Amygdala (tissue), 56 donors: ENCODE measurements at regions not wholly inside any gene's neighbourhood (a gene's known extent, or its start where the extent isn't known, plus 50 kb on each side); places are given as distances from the start of the nearest gene placed in this dataset.
A peak's percentile ranks its signal among the peaks of the same experiment; 100 is the strongest.

ENCODE experiments used
- DNase-seq, 56 donors: peaks; one replicate each; lab custom pipeline; 2025; lab: John Stamatoyannopoulos, UW

DNA sequence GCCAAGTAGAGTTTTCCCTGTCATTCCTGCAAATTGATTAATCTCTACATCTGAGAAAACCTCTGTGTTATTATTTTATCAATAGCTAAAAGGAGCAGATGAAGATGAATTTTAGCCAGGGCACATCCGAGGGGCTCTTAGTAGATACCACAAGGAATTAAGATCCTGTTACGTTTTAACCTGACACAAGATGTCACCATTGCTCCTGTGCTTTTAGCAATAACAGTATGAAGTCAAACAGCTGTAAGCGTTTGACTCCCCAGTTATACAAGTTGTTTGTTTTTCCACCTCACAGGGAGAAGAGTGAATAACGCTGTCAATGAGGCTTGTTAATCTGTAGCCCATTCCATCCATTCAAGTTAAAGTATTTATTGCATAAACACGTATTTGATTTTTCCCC, 76.0 kb upstream of the AP1S2 start:
- no peak for DNase-seq

DNA sequence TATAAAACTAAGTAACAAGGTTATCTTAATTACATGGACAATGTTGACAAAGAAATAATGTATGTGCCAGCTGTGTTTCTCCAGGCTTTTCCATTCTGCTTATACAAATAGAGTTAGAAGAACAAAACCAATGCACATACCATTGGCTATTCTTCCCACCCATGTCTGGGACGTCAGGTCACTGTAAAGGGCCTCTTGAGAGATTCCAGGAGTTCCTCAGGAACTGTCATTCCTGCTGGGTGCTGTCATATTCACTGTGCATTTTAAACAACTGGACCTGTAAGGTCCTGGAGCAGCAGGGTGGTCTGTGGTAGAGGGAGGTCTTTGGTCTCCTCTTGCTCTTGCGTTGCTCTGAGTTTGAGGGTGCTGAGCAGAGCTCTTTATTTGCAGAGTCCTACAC, 74.6 kb upstream of the AP1S2 start:
- no peak for DNase-seq

DNA sequence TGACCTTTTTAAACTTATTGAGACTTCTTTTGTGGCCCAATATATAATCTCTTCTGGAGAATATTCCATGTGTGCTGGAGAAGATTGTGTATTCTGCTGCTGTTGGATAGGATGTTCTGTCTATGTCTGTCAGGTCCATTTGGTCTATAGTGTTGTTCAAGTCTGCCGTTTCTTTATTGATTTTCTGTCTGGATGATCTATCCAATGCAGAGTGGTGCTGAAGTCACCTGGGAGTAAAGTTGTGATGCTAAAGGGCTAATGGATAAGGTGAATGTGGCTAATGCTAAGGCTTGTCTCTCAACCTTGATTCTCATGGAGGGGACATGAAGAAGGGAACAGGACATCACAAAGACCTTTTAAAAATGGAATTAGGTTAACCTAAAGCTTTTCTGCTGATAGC, 72.0 kb upstream of the AP1S2 start:
- DNase-seq: no peak

DNA sequence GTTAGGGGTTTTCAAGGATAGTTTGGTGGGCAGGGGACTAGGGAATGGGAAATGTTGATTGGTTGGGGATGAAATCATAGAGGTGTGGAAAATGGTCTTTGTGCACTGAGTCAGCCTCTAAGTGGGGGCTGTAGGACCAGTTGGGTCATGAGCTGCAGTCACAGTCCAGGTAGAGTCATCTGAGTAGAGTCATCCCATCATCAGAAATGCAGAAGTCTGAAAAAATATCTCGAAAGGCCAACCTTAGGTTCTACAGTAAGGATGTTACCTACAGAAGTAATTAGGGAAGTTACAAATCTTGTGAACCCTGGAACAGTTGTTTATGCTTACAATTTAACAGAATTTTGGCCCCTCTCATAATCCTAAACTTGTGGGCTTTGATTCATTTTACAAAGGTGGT, 63.4 kb upstream of the AP1S2 start:
- no peak for DNase-seq

DNA sequence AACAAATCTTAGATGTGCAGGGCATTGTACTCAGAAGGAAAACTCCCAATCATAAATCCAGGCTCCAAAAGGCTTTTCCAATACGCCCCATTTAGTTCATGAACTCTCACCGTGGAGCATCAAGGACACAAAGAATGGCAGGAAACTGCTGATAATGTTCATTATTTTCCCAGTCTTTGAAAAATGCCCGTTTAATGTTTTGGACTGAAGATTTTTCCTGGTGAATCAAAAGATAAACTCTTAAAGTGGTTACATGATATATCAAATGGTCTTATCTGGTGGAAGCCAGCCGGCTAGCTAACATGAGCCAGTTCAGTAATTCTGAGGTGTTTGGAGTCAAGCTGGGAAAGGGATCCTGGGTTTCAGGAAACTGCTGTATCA, 62.1 kb upstream of the AP1S2 start:
- DNase-seq: no peak

DNA sequence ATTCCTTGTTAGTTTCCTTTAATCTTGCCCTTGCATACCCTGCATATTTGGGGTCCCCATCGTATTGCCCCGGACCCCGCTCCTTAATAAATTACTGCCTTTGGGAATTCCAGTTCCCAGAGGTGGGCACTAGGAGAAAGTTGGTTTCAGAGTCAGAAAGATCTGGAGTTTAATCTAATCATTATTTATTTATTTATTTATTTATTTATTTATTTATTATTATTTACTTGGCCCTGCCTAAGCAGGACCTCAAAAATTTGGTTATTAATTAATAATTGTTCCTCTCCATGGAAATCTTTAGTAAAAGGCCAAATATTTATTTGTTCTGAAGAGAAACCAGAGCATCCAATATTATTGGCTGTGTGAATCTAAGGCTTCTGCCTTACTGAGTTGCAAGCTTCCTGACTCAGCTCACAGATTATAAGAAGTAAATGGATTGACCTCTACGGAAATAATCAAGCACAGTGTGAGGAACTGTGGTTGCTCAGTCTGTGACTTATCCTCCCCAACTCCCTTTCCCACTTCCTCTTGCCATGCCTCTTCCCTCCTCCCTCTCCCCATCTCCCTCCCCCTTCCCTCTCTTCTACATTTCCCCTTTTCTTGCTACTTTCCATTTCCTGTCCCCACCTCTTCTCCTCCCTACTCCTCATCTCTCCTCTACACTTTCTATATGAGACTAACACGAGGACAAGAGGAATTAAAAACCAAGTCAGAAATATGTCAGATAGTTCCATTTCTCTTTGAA, 61.5 kb upstream of the AP1S2 start:
- DNase-seq: no peak

DNA sequence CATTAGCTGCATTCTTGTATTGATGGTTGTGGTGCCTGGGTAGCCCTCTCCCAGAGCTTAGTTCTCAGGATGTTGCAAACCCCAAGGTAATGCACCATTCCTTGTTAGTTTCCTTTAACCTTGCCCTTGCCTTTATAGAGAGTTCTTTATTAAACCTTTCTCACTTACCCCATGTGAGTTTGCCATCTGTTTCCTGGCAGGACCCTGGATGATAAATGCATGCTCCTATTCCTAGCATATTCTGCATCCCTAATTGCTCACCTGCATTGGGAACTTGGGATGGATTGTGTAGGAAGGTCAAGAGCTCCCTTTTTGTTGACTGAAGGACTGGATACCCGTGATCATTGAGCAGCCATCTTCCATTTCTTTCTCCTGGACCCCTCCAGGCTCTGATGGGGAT, 59.9 kb upstream of the AP1S2 start:
- DNase-seq: no peak

DNA sequence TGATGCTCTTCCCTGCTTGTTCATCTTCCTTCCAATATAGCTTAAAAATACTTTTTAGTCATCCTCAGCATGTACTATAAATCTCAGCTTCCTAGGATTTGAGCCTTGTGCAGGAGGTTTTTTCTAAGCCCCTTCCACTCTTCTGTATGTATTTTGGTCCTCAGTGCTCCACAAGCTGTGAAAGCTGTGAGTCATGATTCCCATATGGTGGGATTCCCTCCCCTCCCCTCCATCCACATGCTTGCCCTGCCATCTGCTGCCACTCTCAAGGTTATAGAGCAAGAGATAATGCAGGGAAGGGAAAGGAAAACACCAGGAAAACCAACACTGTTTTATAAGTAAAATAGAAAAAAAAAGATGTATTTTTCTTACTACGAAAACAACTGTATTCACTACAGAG, 58.5 kb upstream of the AP1S2 start:
- peak in 2 of 56 donors; percentile 0 to 1 for DNase-seq

DNA sequence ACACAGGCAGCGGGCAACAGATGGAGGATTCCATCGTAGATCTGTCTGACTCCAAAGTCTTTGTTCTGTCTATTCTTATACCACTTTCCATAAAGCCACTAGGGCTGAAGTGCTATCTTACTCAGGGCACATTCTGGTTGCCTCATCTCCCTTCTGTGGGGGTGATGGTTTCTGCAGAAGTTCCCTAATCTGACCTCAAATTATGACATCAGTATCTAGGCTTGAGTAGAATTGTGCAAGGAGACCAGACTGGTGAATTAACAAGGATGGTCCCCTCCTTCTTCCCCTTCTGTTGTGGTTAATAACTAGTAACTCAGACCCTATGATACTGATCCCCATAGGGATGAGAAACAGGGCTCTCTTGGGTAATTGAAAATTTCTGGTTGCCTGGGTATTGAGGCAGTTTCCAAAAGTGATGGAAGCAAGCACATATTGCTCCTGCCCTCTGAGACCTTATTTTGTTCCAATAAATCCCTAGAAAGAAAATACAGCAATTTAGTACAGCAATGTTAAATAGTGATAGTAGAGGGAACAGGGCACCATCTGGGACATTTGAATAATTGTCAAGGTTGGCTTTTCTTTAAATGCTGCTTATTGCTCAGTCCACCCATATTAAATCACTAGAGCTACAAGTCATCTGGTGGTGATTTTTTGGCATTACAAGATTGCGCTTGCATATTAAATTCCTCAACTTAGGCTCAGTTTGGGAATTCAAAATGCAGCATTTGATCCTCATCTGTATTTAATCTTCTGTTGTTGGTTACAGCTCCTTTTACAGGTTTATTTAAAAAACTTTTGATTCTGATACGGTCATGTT, 57.3 kb upstream of the AP1S2 start:
- peak in 1 of 56 donors; percentile 1 for DNase-seq

DNA sequence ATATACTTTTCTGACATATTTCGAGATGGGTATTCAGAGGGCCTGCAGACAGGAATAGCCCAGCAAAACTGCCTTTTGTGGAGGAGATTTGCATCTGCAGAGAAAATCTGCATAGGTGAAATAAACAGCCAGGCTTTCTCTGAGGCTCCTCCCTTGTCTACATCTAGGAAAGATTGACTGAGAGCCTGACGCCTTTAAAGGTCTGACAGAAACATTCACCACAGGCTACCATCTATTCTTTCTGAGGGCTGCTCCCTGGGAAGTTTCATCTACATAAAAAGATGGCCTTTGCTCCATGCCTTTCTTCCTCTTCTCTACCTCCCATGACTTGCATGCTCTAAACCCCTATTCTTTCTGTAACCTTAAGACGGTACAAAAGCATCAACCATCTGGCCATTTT, 55.0 kb upstream of the AP1S2 start:
- DNase-seq: no peak

DNA sequence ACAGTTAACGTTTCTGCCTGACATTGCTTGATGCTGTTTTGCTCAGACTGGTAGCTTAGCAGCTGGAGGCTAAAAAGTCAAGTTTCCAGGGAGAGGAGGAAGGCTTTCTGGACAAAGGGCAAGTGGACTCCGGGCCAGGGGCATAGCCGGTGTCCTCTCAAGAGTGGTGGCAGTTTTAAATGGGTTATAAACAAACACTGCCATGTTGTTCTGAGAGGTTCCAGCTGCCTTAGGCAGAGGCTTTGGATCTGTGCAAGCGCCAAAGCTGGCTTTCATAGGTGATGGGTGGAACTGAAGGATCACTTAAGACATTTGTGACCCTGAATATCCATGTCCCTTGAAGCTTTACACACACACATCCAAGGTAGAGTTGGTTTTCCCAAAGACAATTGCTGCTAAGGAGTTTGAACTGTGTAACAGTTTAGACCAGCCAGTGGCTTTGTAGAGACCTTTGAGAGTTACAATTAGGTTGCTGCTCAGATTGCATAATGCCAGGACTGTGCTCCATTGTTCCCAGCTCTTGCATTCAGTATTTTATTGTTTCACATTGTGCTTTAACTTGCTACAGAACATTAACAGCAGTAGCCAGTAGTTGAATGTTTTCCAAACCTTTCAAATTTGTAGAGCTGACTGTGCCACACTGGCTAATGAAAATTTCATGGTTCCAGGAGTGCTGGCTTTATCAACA, 54.1 kb upstream of the AP1S2 start:
- peak in 3 of 56 donors; percentile 19 to 33 (median 20) for DNase-seq

DNA sequence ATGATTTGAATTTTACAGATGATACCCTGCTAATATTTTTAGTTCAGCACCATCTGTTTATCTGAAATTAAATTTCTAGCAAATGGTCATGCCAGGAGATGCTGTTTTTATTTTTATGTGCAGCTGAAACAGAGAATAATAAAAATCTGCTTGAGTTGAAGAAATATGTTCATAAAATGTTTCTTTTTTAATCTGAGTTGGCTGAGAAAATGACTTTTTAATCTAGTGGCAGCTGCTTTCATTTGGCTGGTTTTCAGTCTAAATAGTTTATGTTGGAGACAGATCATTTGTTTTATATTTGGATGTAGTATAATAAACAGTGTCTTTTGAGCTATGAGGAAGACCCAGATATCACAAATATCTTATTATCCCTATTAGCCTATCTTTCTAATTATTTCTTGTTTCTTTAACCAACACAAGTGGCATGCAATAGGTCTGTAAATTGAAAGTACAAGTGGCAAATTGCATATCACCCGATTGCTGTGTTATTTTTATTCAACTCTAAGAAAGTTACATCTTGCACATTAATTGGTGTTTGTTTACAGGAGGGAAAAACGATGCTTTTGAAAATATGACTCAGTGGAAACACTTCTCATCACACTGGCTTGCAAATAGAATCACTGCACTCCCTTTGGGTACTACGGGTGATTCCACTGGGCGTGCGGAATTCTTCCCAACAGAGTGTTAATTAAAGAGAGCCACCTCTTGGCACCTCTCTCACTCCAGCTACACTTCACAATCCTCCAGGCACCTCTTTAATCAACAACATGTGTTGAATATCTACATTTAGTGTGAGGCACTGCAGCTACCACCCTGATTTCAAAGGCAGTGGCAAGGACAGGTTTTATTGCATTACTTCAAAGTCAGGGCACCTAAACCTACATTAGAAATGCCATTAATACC, 51.7 kb upstream of the AP1S2 start:
- peak in 1 of 56 donors; percentile 0 for DNase-seq
